Osteocyte (in vitro differentiated cells): ENCODE measurements at regions not wholly inside any gene's neighbourhood (a gene's known extent, or its start where the extent isn't known, plus 50 kb on each side); places are given as distances from the start of the nearest gene placed in this dataset.
"Not testable (repeated sequence)": the region's sequence is repeated elsewhere in the genome, so short reads cannot be mapped to it uniquely, and the experiment has no call there.

Experiments
- DNase-seq: peaks from one replicate; pipeline ENCODE4 v3.0.0; 2021; ENCODE audit warnings: mixed read lengths; ENCODE audit not compliant: unreplicated experiment; ENCODE audit errors: extremely low spot score
- H3K27ac Mint-ChIP-seq: one replicate; pipeline ENCODE4 v1.8.0; 2021; ENCODE audit warnings: mild to moderate bottlenecking, mixed read lengths; ENCODE audit not compliant: unreplicated experiment
- H3K27me3 Mint-ChIP-seq: one replicate; pipeline ENCODE4 v1.8.0; 2021; ENCODE audit warnings: mixed read lengths; ENCODE audit not compliant: unreplicated experiment
- H3K36me3 Mint-ChIP-seq: one replicate; pipeline ENCODE4 v1.8.0; 2021; ENCODE audit warnings: mixed read lengths; ENCODE audit not compliant: unreplicated experiment
- H3K4me1 Mint-ChIP-seq: one replicate; pipeline ENCODE4 v1.8.0; 2021; ENCODE audit warnings: mixed read lengths; ENCODE audit not compliant: unreplicated experiment
- H3K4me3 Mint-ChIP-seq: one replicate; pipeline ENCODE4 v1.8.0; 2021; ENCODE audit warnings: mild to moderate bottlenecking, moderate library complexity, mixed read lengths; ENCODE audit not compliant: unreplicated experiment
- H3K9me3 Mint-ChIP-seq: one replicate; pipeline ENCODE4 v1.8.0; 2021; ENCODE audit warnings: mixed read lengths; ENCODE audit not compliant: unreplicated experiment
- TF ChIP-seq, protein P1 (sequence below): fragments of 200-600 bp; sonication (generic); IDR thresholded peaks from 2 replicates; pipeline ENCODE4 v1.5.0; 2021; ENCODE audit warnings: antibody characterized with exemption, mild to moderate bottlenecking, moderate library complexity

DNA sequence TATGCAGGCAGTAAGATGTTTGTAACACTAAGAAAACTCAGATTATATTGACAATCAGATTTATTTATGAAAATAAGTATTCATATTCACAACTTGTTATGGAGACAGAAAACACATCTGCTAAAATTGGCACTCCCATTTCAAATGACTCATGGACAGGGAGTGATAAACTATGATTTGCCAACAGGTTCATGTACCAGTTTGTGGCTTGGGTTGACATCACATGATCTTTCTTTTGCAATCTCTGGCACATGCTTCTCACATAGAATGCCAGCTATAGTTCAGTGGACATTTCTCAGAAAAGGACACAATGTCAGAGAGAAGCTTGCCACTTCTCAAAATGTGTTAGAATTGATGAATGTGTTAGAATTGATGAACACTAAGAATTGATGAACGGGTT lies 663.2 kb upstream of the ANKRD30A start:
- TF ChIP-seq, protein P1, sequence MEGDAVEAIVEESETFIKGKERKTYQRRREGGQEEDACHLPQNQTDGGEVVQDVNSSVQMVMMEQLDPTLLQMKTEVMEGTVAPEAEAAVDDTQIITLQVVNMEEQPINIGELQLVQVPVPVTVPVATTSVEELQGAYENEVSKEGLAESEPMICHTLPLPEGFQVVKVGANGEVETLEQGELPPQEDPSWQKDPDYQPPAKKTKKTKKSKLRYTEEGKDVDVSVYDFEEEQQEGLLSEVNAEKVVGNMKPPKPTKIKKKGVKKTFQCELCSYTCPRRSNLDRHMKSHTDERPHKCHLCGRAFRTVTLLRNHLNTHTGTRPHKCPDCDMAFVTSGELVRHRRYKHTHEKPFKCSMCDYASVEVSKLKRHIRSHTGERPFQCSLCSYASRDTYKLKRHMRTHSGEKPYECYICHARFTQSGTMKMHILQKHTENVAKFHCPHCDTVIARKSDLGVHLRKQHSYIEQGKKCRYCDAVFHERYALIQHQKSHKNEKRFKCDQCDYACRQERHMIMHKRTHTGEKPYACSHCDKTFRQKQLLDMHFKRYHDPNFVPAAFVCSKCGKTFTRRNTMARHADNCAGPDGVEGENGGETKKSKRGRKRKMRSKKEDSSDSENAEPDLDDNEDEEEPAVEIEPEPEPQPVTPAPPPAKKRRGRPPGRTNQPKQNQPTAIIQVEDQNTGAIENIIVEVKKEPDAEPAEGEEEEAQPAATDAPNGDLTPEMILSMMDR: no peak
- Mint-ChIP-seq H3K27ac (no peak overlapping the region), H3K36me3 (no peaks in the 10 kb centered on the region), H3K4me3 (no peak overlapping the region), H3K9me3 (peaks cover 11% of the 10 kb centered on the region), H3K27me3 (no peaks in the 10 kb centered on the region), H3K4me1 (peaks cover 10% of the 10 kb centered on the region)
- DNase-seq: no peak

- not testable (repeated sequence) for H3K36me3 Mint-ChIP-seq, DNase-seq, H3K4me3 Mint-ChIP-seq, H3K27ac Mint-ChIP-seq, H3K4me1 Mint-ChIP-seq, H3K27me3 Mint-ChIP-seq
- H3K9me3 Mint-ChIP-seq: peaks cover 11% of the 10 kb centered on the region
Measured at GRCh38 chr10:36458437-36458836, 667.0 kb upstream of the ANKRD30A start.

GRCh38 chr10:36457751-36458150 lies 667.6 kb upstream of the ANKRD30A start:
- peaks cover 3% of the 10 kb centered on the region for H3K4me1 Mint-ChIP-seq
- TF ChIP-seq, protein P1: no peak
- H3K4me3 Mint-ChIP-seq: no peak overlapping the region
- H3K9me3 Mint-ChIP-seq: peaks cover 11% of the 10 kb centered on the region
- no peaks in the 10 kb centered on the region for H3K27me3 Mint-ChIP-seq
- no peaks in the 10 kb centered on the region for H3K36me3 Mint-ChIP-seq
- H3K27ac Mint-ChIP-seq: no peak overlapping the region
- DNase-seq: no peak

DNA sequence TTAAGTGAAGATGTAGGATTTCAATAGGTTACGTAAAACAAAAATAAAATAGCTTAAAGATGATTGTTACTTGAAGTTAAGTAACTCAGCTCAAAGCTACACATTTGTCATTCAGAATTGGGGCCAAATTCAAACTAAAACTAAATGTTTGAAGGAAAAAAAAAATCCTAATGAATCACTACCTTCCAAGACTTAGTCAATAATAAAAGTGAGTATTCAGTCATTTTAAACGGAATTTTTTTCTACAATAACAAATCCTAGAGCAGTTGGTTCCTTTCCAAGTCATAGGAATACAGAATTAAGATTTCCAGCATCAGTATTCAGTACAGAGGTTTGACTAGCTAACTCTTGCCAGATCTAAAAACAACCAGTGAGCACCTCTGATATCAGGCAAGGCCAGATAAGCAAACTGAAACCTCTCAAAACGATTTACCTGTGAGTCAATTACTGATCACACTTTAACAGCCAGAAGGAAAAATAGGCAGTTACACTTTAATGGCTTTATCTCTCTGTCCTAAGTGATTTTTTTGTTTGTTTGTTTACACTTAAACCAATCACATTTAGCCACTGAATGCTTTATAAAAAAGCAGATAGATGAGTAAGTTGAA lies 669.8 kb upstream of the ANKRD30A start:
- Mint-ChIP-seq H3K9me3 (peaks cover 11% of the 10 kb centered on the region), H3K36me3 (no peaks in the 10 kb centered on the region), H3K4me1 (peaks cover 6% of the 10 kb centered on the region), H3K27me3 (no peaks in the 10 kb centered on the region), H3K27ac (no peak overlapping the region), H3K4me3 (no peak overlapping the region)
- TF ChIP-seq, protein P1: no peak
- no peak for DNase-seq

DNA sequence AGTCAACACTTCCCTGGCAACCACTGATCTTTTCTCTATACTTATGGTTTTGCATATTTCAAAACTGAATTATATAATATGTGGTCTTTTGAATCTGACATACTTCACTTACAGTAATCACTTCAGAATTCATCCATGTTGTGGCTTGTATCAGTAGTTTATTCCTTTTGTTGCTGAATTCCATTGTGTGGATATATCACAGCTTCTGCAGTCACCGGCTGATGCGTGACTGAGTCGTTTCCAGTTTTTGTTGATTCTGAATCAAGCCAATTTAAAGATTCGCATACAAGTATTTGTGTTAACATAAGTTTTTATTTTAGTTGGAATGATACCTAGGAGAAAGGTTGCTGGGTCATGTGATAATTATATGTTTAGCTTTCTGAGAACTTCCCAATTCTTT lies 672.5 kb upstream of the ANKRD30A start:
- Mint-ChIP-seq H3K4me3 (no peak overlapping the region), H3K27ac (no peak overlapping the region), H3K9me3 (peaks cover 3% of the 10 kb centered on the region), H3K36me3 (no peaks in the 10 kb centered on the region), H3K27me3 (no peaks in the 10 kb centered on the region), H3K4me1 (peaks cover 15% of the 10 kb centered on the region)
- TF ChIP-seq, protein P1: no peak
- no peak for DNase-seq
